Kidney (tissue), 13 donors: ENCODE measurements at regions not wholly inside any gene's neighbourhood (a gene's known extent, or its start where the extent isn't known, plus 50 kb on each side); places are given as distances from the start of the nearest gene placed in this dataset.

ENCODE experiments used
- DNase-seq, 5 donors: peaks; one replicate each; pipeline ENCODE4 v3.0.0-alpha.2; 2013 to 2020
- FAIRE-seq: peaks from 2 replicates; lab custom pipeline; 2012; peaks lifted over from hg19 to GRCh38; lab: Jason Lieb, UNC
- H3K27ac ChIP-seq, 2 donors: one replicate each; pipeline ENCODE4 v1.7.0; 2013; ENCODE audit warnings: low read depth in 2 of 2, low read length in 2 of 2, inconsistent platforms in 1 of 2
- H3K27me3 ChIP-seq: one replicate; pipeline ENCODE4 v1.7.1; 2013; ENCODE audit warnings: low read length, inconsistent platforms; ENCODE audit not compliant: control insufficient read depth, insufficient read depth
- H3K36me3 ChIP-seq, 3 donors: one replicate each; pipeline versions ENCODE4 v1.7.0 to v1.7.1; 2013; ENCODE audit warnings: low read length in 3 of 3, control low read depth in 1 of 3, inconsistent platforms in 1 of 3; ENCODE audit not compliant: insufficient read depth in 3 of 3, control insufficient read depth in 2 of 3
- H3K4me1 ChIP-seq, 3 donors: one replicate each; pipeline versions ENCODE4 v1.7.0 to v1.7.1; 2013; ENCODE audit warnings: low read length in 3 of 3, inconsistent platforms in 1 of 3, low read depth in 1 of 3; ENCODE audit not compliant: control insufficient read depth in 2 of 3, insufficient read depth in 2 of 3
- H3K4me3 ChIP-seq, 3 donors: one replicate each; pipeline versions ENCODE4 v1.7.0 to v1.8.1; 2013; ENCODE audit warnings: low read length in 3 of 3, control low read depth in 1 of 3, inconsistent platforms in 1 of 3
- H3K9ac ChIP-seq, 3 donors: one replicate each; pipeline versions ENCODE4 v1.7.0 to v1.7.1; 2013; ENCODE audit warnings: low read length in 3 of 3, control low read depth in 1 of 3, inconsistent platforms in 1 of 3
- H3K9me3 ChIP-seq, 3 donors: one replicate each; pipeline versions ENCODE4 v1.7.0 to v1.7.1; 2013; ENCODE audit warnings: low read length in 3 of 3, control low read depth in 1 of 3, inconsistent platforms in 1 of 3; ENCODE audit not compliant: control insufficient read depth in 2 of 3, insufficient read depth in 1 of 3
- intact Hi-C: fragments of 100-400 bp; cut with DNase I; formaldehyde crosslinking; loops from one replicate; pipeline ENCODE4 v1.11.1; 2022
- TF ChIP-seq, protein P1 (sequence below): IDR thresholded peaks from 3 replicates; pipeline ENCODE4 v1.5.1; 2012; ENCODE audit warnings: mild to moderate bottlenecking, moderate library complexity, borderline replicate concordance; ENCODE audit not compliant: insufficient read depth; ENCODE audit errors: extremely low read depth
- donor health status: control.
- donor health status: control.
- donor health status: control.
- donor health status: control.
- donor health status: control.
- donor health status: DM: yes; HTN: yes; CAD: no.
- donor health status: Normal renal cell carcinoma (clear cell type).

DNA sequence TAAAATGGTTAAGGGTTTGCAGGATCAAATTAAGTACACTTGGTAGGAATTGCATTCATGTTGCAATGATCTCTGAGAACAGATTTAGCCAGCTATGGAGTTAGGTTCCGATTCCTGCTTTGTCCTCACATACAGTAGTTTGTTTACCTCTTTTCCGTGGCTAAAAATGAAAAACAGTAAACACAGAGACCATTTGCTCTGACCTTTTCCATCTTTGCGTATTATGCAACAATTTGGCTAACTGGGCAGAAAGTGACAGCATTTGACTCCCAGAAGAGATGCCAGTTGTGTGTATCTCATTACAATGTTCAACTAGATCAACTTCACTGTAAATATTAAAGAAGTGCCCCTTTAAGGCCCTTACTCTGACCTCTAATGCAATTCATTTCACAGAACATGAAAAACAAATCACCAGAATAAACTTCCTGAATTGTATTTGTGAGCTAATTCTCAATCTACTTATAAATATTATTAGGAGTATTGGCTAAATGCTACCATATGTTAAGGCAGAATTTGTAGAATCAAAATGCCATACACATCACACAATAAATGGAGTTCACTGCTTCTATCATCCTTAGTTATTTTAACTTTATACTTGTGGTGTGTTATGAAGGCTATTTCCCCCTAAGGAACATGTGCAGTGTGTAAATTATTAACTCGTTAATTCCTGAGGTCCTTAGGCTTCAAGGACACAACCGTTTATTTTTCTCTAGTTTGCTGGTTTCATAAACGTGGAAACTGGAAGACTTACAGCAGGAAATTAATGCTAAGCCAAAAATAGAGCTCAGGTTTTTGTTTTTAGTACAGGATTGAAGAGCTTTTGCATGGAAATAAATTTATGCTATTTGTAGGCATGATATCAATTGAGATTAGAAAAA is 380.7 kb upstream of the CITED2 start:
- DNase-seq (peak in 2 of 5 donors; percentile 43 to 56), FAIRE-seq (peak; percentile 61)

DNA sequence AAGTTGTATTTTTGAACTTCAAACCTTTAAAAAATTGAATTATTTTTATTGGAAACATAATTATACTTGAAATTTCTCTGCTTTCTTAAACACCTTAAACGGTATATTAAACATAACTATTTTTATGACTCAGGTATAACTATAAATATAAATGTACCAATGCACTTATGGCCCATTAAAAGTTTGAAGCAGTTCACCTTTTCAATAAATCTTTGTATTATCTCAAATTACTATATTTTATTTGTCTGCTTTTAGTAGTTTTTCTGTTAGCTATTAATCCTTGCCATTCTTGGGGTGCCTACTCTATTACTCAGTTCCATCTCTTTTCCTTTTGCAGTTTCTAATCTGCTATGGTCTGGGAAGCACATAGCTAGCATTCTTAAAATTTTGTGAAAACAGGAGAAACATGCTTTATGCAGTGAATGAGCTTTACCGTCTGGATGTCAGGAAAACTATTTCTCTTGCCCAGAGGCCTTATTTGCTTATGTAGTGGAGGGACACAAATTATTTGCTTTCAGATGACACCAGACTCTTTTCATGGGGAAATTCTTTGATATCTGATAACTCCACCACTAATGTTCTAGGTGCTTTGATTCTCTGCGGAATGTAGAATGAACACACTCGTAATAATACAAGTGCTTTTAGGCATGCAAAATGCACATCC is 378.9 kb upstream of the CITED2 start:
- Histone ChIP-seq H3K36me3 (no peaks in the 10 kb centered on the region), H3K4me1 (peaks cover 3 to 8% (median 4%) of the 10 kb centered on the region in 3 donors), H3K9me3 (no peaks in the 10 kb centered on the region), H3K27me3 (no peaks in the 10 kb centered on the region), H3K27ac (no peak overlapping the region), H3K4me3 (no peak overlapping the region), H3K9ac (no peak overlapping the region)
- peak in 2 of 5 donors; percentile 66 to 77 for DNase-seq
- TF ChIP-seq, protein P1, sequence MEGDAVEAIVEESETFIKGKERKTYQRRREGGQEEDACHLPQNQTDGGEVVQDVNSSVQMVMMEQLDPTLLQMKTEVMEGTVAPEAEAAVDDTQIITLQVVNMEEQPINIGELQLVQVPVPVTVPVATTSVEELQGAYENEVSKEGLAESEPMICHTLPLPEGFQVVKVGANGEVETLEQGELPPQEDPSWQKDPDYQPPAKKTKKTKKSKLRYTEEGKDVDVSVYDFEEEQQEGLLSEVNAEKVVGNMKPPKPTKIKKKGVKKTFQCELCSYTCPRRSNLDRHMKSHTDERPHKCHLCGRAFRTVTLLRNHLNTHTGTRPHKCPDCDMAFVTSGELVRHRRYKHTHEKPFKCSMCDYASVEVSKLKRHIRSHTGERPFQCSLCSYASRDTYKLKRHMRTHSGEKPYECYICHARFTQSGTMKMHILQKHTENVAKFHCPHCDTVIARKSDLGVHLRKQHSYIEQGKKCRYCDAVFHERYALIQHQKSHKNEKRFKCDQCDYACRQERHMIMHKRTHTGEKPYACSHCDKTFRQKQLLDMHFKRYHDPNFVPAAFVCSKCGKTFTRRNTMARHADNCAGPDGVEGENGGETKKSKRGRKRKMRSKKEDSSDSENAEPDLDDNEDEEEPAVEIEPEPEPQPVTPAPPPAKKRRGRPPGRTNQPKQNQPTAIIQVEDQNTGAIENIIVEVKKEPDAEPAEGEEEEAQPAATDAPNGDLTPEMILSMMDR = no peak
- FAIRE-seq = peak; percentile 53
- intact Hi-C loops = no loop called here

More for the DNA sequence above, 380.7 kb upstream of the CITED2 start:
- H3K4me3 ChIP-seq = peak overlapping the region in 1 of 3 donors; percentile 36
- no peak overlapping the region for H3K9ac ChIP-seq
- no peaks in the 10 kb centered on the region for H3K27me3 ChIP-seq
- intact Hi-C loops = no loop called here
- no peaks in the 10 kb centered on the region for H3K9me3 ChIP-seq
- peak overlapping the region in 1 of 2 donors; percentile 47 for H3K27ac ChIP-seq
- no peaks in the 10 kb centered on the region for H3K36me3 ChIP-seq
- TF ChIP-seq, protein P1 = no peak
- H3K4me1 ChIP-seq = peaks cover 3 to 8% (median 4%) of the 10 kb centered on the region in 3 donors

DNA sequence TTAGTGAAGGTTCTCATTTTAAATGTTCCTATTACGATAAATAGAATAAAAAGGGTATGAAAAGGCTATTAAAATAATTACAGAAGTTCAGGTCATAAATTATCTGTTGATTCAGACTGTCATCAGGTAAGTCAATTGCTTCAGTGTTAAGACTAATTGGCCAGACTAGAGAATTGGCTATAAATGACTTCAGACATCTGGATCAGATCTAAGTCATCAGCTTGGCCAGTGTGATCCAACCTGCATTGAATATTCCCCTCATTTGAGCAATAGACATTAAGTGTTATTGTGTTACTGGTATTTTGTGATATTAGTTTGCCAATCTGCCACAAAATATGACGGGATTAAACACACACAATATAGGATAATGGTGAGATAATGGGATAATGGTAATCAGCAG is 377.6 kb upstream of the CITED2 start:
- Histone ChIP-seq H3K27me3 (no peaks in the 10 kb centered on the region), H3K4me3 (no peak overlapping the region), H3K36me3 (no peaks in the 10 kb centered on the region), H3K9me3 (no peaks in the 10 kb centered on the region), H3K4me1 (peaks cover 3 to 8% (median 4%) of the 10 kb centered on the region in 3 donors), H3K27ac (no peak overlapping the region), H3K9ac (no peak overlapping the region)
- intact Hi-C loops = no loop called here
- TF ChIP-seq, protein P1 = no peak
- no peak for FAIRE-seq
- DNase-seq = no peak
